MCF 10A (cell line): ENCODE measurements at regions not wholly inside any gene's neighbourhood (a gene's known extent, or its start where the extent isn't known, plus 50 kb on each side); places are given as distances from the start of the nearest gene placed in this dataset.

ENCODE experiments used
- BruUV-seq: library from RNA; stranded (reverse); fragments of 400-500 nt; replicated peaks from 2 replicates; lab custom pipeline; 2021; lab: Mats Ljungman, UMichigan
- CTCF ChIA-PET: fragments of 300-600 bp; sonication (Branson Sonifier 250); formaldehyde crosslinking; extraction: SDS; loops from one replicate; lab custom pipeline; 2021; ENCODE audit warnings: antibody characterized with exemption, inconsistent platforms; lab: Yijun Ruan, JAX
- POLR2A ChIA-PET: fragments of 300-600, 350-650 bp; sonication (Branson Sonifier 250); formaldehyde crosslinking; extraction: SDS; loops from one replicate; lab custom pipeline; 2020; ENCODE audit warnings: antibody characterized with exemption, inconsistent platforms; lab: Yijun Ruan, JAX
- DNase-seq: peaks from one replicate; pipeline ENCODE4 v3.0.0-alpha.2; 2018; ENCODE audit not compliant: unreplicated experiment
- H3K27ac Mint-ChIP-seq: one replicate; pipeline ENCODE4 v1.8.0; 2022; ENCODE audit warnings: mild to moderate bottlenecking, low read depth, mixed read lengths; ENCODE audit not compliant: unreplicated experiment
- H3K27me3 Mint-ChIP-seq: one replicate; pipeline ENCODE4 v1.8.0; 2022; ENCODE audit warnings: mixed read lengths; ENCODE audit not compliant: insufficient read depth, unreplicated experiment
- H3K36me3 Mint-ChIP-seq: one replicate; pipeline ENCODE4 v1.8.0; 2022; ENCODE audit warnings: mild to moderate bottlenecking, moderate library complexity, mixed read lengths; ENCODE audit not compliant: insufficient read depth, unreplicated experiment
- H3K4me1 Mint-ChIP-seq: one replicate; pipeline ENCODE4 v1.8.0; 2022; ENCODE audit warnings: mixed read lengths; ENCODE audit not compliant: insufficient read depth, unreplicated experiment
- H3K4me3 Mint-ChIP-seq: one replicate; pipeline ENCODE4 v1.8.0; 2022; ENCODE audit warnings: mild to moderate bottlenecking, moderate library complexity, mixed read lengths; ENCODE audit not compliant: unreplicated experiment
- H3K9me3 Mint-ChIP-seq: one replicate; pipeline ENCODE4 v1.8.0; 2022; ENCODE audit warnings: mixed read lengths; ENCODE audit not compliant: unreplicated experiment
- intact Hi-C: fragments of 100-400 bp; cut with micrococcal nuclease; formaldehyde crosslinking; loops from 2 replicates; pipeline ENCODE4 v1.14.1; 2022
- TF ChIP-seq, protein P1 (sequence below): fragments of 200-600 bp; IDR thresholded peaks from one replicate; pipeline ENCODE4 v1.8.0; 2022; ENCODE audit warnings: antibody characterized with exemption, mild to moderate bottlenecking; ENCODE audit not compliant: unreplicated experiment

DNA sequence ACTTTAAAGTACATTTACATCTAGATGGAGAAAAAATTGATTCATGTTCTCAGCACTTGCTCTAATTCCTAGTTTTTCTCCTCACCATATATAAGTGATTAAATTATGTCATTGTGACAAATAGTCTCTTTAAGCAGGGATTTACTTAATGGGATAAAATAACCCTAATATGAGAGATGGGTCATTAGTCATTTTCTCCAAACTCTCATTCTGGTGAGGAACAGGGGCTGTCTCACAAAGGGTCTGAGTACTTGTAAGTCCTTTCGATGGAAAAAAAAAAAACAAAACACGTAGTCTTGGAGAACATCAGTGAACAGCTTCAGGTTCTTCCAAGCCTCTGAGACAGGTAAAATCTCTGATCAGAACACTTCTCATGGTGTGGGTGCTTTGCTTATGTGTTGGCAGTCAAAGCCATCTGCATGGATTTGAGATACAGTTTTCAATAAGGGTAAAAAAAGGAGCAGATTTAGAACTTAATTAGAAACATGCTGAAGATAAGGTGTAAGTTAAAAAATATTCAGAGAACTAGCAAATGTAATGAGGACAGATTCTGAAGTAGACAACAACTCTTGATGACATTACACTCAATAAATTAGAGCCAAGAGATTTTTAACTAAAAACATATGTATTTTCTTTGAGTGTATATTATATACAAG, 1668.9 kb upstream of the MIR17HG start:
- H3K27ac Mint-ChIP-seq, result no peak overlapping the region

DNA sequence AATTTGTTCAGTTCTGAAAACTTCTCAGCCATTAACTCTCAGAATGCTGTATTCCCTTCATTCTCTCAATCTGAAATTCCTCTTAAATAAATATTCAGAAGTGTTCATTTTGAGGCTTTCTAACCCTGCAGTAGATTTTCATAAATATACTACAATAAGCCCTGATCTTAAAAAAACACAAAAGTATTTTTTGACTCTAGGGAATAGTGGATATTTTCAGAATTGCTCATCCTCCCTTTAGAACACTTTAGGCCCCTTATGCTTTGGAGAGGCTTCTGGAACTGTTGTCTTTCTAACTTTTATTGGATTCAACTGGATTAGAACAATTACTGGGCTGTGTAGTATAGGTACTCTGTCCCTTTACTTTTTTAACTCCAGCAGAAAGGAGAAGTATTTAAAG, 1662.6 kb upstream of the MIR17HG start:
- CTCF ChIA-PET, result interaction anchor here (3.2 kb wide), 1 partner anchor 10 kb away, joined by 14 read pairs; no protein-coding TSS in a partner anchor
- intact Hi-C loops, result no loop called here

More for the DNA sequence above, 1668.9 kb upstream of the MIR17HG start:
- TF ChIP-seq, protein P1, sequence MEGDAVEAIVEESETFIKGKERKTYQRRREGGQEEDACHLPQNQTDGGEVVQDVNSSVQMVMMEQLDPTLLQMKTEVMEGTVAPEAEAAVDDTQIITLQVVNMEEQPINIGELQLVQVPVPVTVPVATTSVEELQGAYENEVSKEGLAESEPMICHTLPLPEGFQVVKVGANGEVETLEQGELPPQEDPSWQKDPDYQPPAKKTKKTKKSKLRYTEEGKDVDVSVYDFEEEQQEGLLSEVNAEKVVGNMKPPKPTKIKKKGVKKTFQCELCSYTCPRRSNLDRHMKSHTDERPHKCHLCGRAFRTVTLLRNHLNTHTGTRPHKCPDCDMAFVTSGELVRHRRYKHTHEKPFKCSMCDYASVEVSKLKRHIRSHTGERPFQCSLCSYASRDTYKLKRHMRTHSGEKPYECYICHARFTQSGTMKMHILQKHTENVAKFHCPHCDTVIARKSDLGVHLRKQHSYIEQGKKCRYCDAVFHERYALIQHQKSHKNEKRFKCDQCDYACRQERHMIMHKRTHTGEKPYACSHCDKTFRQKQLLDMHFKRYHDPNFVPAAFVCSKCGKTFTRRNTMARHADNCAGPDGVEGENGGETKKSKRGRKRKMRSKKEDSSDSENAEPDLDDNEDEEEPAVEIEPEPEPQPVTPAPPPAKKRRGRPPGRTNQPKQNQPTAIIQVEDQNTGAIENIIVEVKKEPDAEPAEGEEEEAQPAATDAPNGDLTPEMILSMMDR, result no peak
- Mint-ChIP-seq H3K36me3 (no peaks in the 10 kb centered on the region), H3K9me3 (no peaks in the 10 kb centered on the region), H3K4me3 (no peak overlapping the region), H3K27me3 (no peaks in the 10 kb centered on the region), H3K4me1 (no peaks in the 10 kb centered on the region)
- ChIA-PET POLR2A (no interaction called here), CTCF (interaction anchor here (0.5 kb wide), 1 partner anchor 167 kb away, joined by 4 read pairs; no protein-coding TSS in a partner anchor)
- no TSS peak for BruUV-seq
- DNase-seq, result no peak
- intact Hi-C loops, result no loop called here

DNA sequence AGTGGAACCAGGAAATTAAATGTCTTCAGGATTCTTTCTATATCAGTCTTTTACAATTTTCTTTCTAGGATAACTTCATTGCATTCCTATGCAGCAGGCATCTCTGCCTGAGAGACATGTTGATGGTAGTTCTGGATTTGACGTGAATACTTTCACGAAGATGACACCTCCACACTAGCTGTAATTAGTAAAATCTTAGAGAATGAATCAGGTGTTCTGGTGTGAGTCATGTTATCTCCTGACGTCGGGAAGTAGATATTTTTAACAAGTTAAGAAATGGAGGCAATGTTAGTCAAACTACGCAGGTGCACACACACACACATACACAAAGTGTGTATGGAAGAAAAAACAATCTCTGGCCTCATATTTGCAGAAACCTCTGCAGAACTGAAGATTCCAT, 1661.3 kb upstream of the MIR17HG start:
- no peak overlapping the region for H3K4me3 Mint-ChIP-seq
- no peak overlapping the region for H3K27ac Mint-ChIP-seq
- H3K9me3 Mint-ChIP-seq, result no peaks in the 10 kb centered on the region
- H3K4me1 Mint-ChIP-seq, result peaks cover 12% of the 10 kb centered on the region
- no TSS peak for BruUV-seq
- H3K36me3 Mint-ChIP-seq, result no peaks in the 10 kb centered on the region
- ChIA-PET POLR2A (interaction anchor here (0.6 kb wide), 1 partner anchor 249 kb away, joined by 3 read pairs; no protein-coding TSS in a partner anchor), CTCF (interaction anchor here (0.6 to 3.2 kb wide), 2 partner anchors 9 to 1121 kb away, joined by 4 to 14 read pairs; no protein-coding TSS in a partner anchor)
- no peak for DNase-seq
- TF ChIP-seq, protein P1, result no peak
- intact Hi-C loops, result no loop called here
- H3K27me3 Mint-ChIP-seq, result no peaks in the 10 kb centered on the region

More for the DNA sequence above, 1662.6 kb upstream of the MIR17HG start:
- Mint-ChIP-seq H3K27ac (no peak overlapping the region), H3K27me3 (no peaks in the 10 kb centered on the region), H3K9me3 (no peaks in the 10 kb centered on the region), H3K4me3 (no peak overlapping the region), H3K4me1 (peaks cover 12% of the 10 kb centered on the region), H3K36me3 (no peaks in the 10 kb centered on the region)
- no TSS peak for BruUV-seq
- POLR2A ChIA-PET, result no interaction called here
- no peak for DNase-seq
- TF ChIP-seq, protein P1, result no peak

DNA sequence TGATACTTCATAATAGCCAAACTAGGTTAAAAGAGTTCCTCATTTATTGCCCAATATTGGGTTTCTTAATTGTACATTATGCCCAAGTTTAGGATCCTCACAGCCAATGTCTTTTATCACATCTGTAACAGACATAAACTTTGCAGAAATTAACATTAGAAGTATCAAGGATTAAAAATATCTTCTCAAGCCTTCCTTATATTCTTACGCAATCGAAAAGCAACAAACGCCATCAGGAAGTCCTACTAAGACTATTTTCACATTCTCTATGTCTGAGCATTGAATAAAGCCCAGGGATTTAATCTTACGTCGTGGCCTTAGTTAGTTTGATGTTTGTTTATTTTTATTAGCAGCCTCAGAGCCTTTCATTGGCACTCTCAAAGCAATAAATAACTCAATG, 1660.4 kb upstream of the MIR17HG start:
- peaks cover 12% of the 10 kb centered on the region for H3K4me1 Mint-ChIP-seq
- no peak for DNase-seq
- H3K27me3 Mint-ChIP-seq, result no peaks in the 10 kb centered on the region
- no peak overlapping the region for H3K4me3 Mint-ChIP-seq
- H3K9me3 Mint-ChIP-seq, result no peaks in the 10 kb centered on the region
- BruUV-seq, result no TSS peak
- ChIA-PET POLR2A (no interaction called here), CTCF (interaction anchor here (0.6 to 3.2 kb wide), 3 partner anchors 8 to 1878 kb away, joined by 3 to 14 read pairs (median 3); no protein-coding TSS in a partner anchor)
- no peak overlapping the region for H3K27ac Mint-ChIP-seq
- no peaks in the 10 kb centered on the region for H3K36me3 Mint-ChIP-seq
- TF ChIP-seq, protein P1, result no peak
- intact Hi-C loops, result no loop called here
